GM23248 (cell line): ENCODE measurements at regions not wholly inside any gene's neighbourhood (a gene's known extent, or its start where the extent isn't known, plus 50 kb on each side); places are given as distances from the start of the nearest gene placed in this dataset.

ENCODE experiments used
- DNase-seq: peaks from one replicate; pipeline ENCODE4 v3.0.0-alpha.2; 2015
- H2AFZ ChIP-seq: fragments of 200-600 bp; sonication (generic); 2 replicates; pipeline ENCODE4 v1.6.1; 2016; ENCODE audit warnings: antibody characterized with exemption
- H3F3A ChIP-seq: fragments of 200-600 bp; sonication (generic); 2 replicates; pipeline ENCODE4 v1.6.1; 2016; ENCODE audit warnings: mild to moderate bottlenecking, antibody characterized with exemption, mixed run types; ENCODE audit not compliant: insufficient read depth
- H3K27ac ChIP-seq: fragments of 200-600 bp; sonication (generic); 2 replicates; pipeline ENCODE4 v1.5.1; 2016; ENCODE audit warnings: mild to moderate bottlenecking
- H3K27me3 ChIP-seq: fragments of 200-600 bp; sonication (generic); replicated peaks from 2 replicates; pipeline ENCODE4 v1.6.1; 2016; ENCODE audit warnings: mild to moderate bottlenecking; ENCODE audit not compliant: insufficient read depth
- H3K36me3 ChIP-seq: fragments of 200-600 bp; sonication (generic); 2 replicates; pipeline ENCODE4 v1.6.1; 2016; ENCODE audit warnings: low read depth, mild to moderate bottlenecking
- H3K4me1 ChIP-seq: fragments of 200-600 bp; sonication (generic); 2 replicates; pipeline ENCODE4 v1.6.1; 2016; ENCODE audit warnings: mild to moderate bottlenecking; ENCODE audit not compliant: insufficient read depth
- H3K4me2 ChIP-seq: fragments of 200-600 bp; sonication (generic); one replicate; pipeline ENCODE4 v1.6.1; 2016; ENCODE audit warnings: mild to moderate bottlenecking; ENCODE audit not compliant: unreplicated experiment
- H3K4me3 ChIP-seq: fragments of 200-600 bp; sonication (generic); 2 replicates; pipeline ENCODE4 v1.5.1; 2016; ENCODE audit warnings: mild to moderate bottlenecking
- H3K79me2 ChIP-seq: fragments of 200-600 bp; sonication (generic); 2 replicates; pipeline ENCODE4 v1.6.1; 2016; ENCODE audit warnings: mild to moderate bottlenecking; ENCODE audit not compliant: insufficient read depth
- H3K9ac ChIP-seq: fragments of 200-600 bp; sonication (generic); 2 replicates; pipeline ENCODE4 v1.6.1; 2016; ENCODE audit warnings: mild to moderate bottlenecking
- H3K9me2 ChIP-seq: fragments of 200-600 bp; sonication (generic); 2 replicates; pipeline ENCODE4 v1.6.1; 2016; ENCODE audit warnings: mixed run types, mild to moderate bottlenecking, moderate library complexity; ENCODE audit not compliant: insufficient read depth
- H3K9me3 ChIP-seq: fragments of 200-600 bp; sonication (generic); one replicate; pipeline ENCODE4 v1.6.1; 2017; ENCODE audit warnings: low read depth
- H4K20me1 ChIP-seq: fragments of 200-600 bp; sonication (generic); 2 replicates; pipeline ENCODE4 v1.6.0; 2016; ENCODE audit not compliant: insufficient read depth
- EZH2 ChIP-seq: fragments of 200-600 bp; sonication (generic); IDR thresholded peaks from 2 replicates; pipeline ENCODE4 v1.6.1; 2018; ENCODE audit warnings: antibody characterized with exemption, mild to moderate bottlenecking; ENCODE audit not compliant: insufficient read depth, poor library complexity, severe bottlenecking
- EZH2phosphoT487 ChIP-seq: fragments of 200-600 bp; sonication (generic); IDR thresholded peaks from 2 replicates; pipeline ENCODE4 v1.6.1; 2018; ENCODE audit warnings: antibody characterized with exemption, moderate library complexity, mild to moderate bottlenecking, low read depth; ENCODE audit not compliant: insufficient read depth
- WGBS, 2 experiments: methylation state at CpG; one replicate each; pipeline ENCODE4 v1.1.6; 2015 to 2017; ENCODE audit warnings: low lambda C conversion rate in 2 of 2, low coverage in 1 of 2; ENCODE audit errors: missing lambda C conversion rate in 2 of 2; 5-methylcytosine and 5-hydroxymethylcytosine counted together
- in situ Hi-C: fragments of 300-500 bp; cut with MboI; formaldehyde crosslinking; loops from 2 replicates; pipeline ENCODE4 v1.15.0; 2020

- no peak for TF ChIP-seq EZH2
- no peak for TF ChIP-seq EZH2phosphoT487
- no peak overlapping the region for H3K9ac ChIP-seq
- no peak for DNase-seq
- H3K27me3 ChIP-seq, result no peaks in the 10 kb centered on the region
- no peaks in the 10 kb centered on the region for H3K79me2 ChIP-seq
- no peaks in the 10 kb centered on the region for H3K4me1 ChIP-seq
- no peaks in the 10 kb centered on the region for H3K9me3 ChIP-seq
- no peaks in the 10 kb centered on the region for H3K36me3 ChIP-seq
- H3K4me2 ChIP-seq, result no peak overlapping the region
- no peaks in the 10 kb centered on the region for H3F3A ChIP-seq
- in situ Hi-C loops, result no loop called here
- H3K27ac ChIP-seq, result no peak overlapping the region
- H3K9me2 ChIP-seq, result no peaks in the 10 kb centered on the region
- WGBS, 2 experiments, result 27 to 50% methylated on average over 1 of the region's 1 CpG
- no peaks in the 10 kb centered on the region for H4K20me1 ChIP-seq
- H2AFZ ChIP-seq, result no peak overlapping the region
- H3K4me3 ChIP-seq, result no peak overlapping the region
Observed at GRCh38 chr9:27847818-27848217, 274.5 kb upstream of the C9orf72 start.

GRCh38 chr9:27848315-27848714, 275.0 kb upstream of the C9orf72 start:
- in situ Hi-C loops, result no loop called here
- no peak overlapping the region for H3K4me2 ChIP-seq

GRCh38 chr9:27851858-27852257, 278.6 kb upstream of the C9orf72 start:
- H3K4me2 ChIP-seq, result no peak overlapping the region
- H4K20me1 ChIP-seq, result no peaks in the 10 kb centered on the region
- H3K4me1 ChIP-seq, result no peaks in the 10 kb centered on the region
- no peaks in the 10 kb centered on the region for H3K79me2 ChIP-seq
- no peaks in the 10 kb centered on the region for H3K27me3 ChIP-seq
- no peak overlapping the region for H3K27ac ChIP-seq
- TF ChIP-seq EZH2phosphoT487 (no peak), EZH2 (no peak)
- H3F3A ChIP-seq, result no peaks in the 10 kb centered on the region
- H3K36me3 ChIP-seq, result no peaks in the 10 kb centered on the region
- H3K9me2 ChIP-seq, result no peaks in the 10 kb centered on the region
- DNase-seq, result no peak
- no peaks in the 10 kb centered on the region for H3K9me3 ChIP-seq
- H2AFZ ChIP-seq, result no peak overlapping the region
- 11 to 16% methylated on average over 1 of the region's 1 CpG for WGBS, 2 experiments
- H3K9ac ChIP-seq, result no peak overlapping the region
- in situ Hi-C loops, result no loop called here
- no peak overlapping the region for H3K4me3 ChIP-seq

More at GRCh38 chr9:27848315-27848714, 275.0 kb upstream of the C9orf72 start:
- no peaks in the 10 kb centered on the region for H3K36me3 ChIP-seq
- no peaks in the 10 kb centered on the region for H3K9me3 ChIP-seq
- no peak overlapping the region for H3K4me3 ChIP-seq
- no peak overlapping the region for H3K9ac ChIP-seq
- DNase-seq, result no peak
- TF ChIP-seq EZH2 (no peak), EZH2phosphoT487 (no peak)
- no peak overlapping the region for H2AFZ ChIP-seq
- 45 to 61% methylated on average over 2 of the region's 2 CpGs for WGBS, 2 experiments
- no peaks in the 10 kb centered on the region for H3K4me1 ChIP-seq
- no peaks in the 10 kb centered on the region for H3K27me3 ChIP-seq
- no peaks in the 10 kb centered on the region for H3F3A ChIP-seq
- H3K9me2 ChIP-seq, result no peaks in the 10 kb centered on the region
- H4K20me1 ChIP-seq, result no peaks in the 10 kb centered on the region
- no peak overlapping the region for H3K27ac ChIP-seq
- no peaks in the 10 kb centered on the region for H3K79me2 ChIP-seq

- Histone ChIP-seq H3K79me2 (no peaks in the 10 kb centered on the region), H4K20me1 (no peaks in the 10 kb centered on the region), H3K9me3 (no peaks in the 10 kb centered on the region), H3K4me1 (no peaks in the 10 kb centered on the region), H3K4me2 (no peak overlapping the region), H3K9me2 (no peaks in the 10 kb centered on the region), H3K27me3 (no peaks in the 10 kb centered on the region), H3F3A (no peaks in the 10 kb centered on the region), H2AFZ (no peak overlapping the region), H3K36me3 (no peaks in the 10 kb centered on the region), H3K27ac (no peak overlapping the region), H3K9ac (no peak overlapping the region), H3K4me3 (no peak overlapping the region)
- 12 to 16% methylated on average over 6 of the region's 6 CpGs for WGBS, 2 experiments
- in situ Hi-C loops, result no loop called here
- TF ChIP-seq EZH2, result no peak
- TF ChIP-seq EZH2phosphoT487, result no peak
- no peak for DNase-seq
Observed at GRCh38 chr9:27853529-27853928, 280.2 kb upstream of the C9orf72 start.

GRCh38 chr9:27856054-27856453, 282.8 kb upstream of the C9orf72 start:
- TF ChIP-seq EZH2 (no peak), EZH2phosphoT487 (no peak)
- Histone ChIP-seq H3K9me2 (no peaks in the 10 kb centered on the region), H3F3A (no peaks in the 10 kb centered on the region), H3K4me3 (no peak overlapping the region), H3K27me3 (no peaks in the 10 kb centered on the region), H2AFZ (no peak overlapping the region), H3K4me2 (no peak overlapping the region), H3K9ac (no peak overlapping the region), H4K20me1 (no peaks in the 10 kb centered on the region), H3K9me3 (no peaks in the 10 kb centered on the region), H3K27ac (no peak overlapping the region), H3K79me2 (no peaks in the 10 kb centered on the region), H3K4me1 (no peaks in the 10 kb centered on the region), H3K36me3 (no peaks in the 10 kb centered on the region)
- no peak for DNase-seq
- in situ Hi-C loops, result no loop called here
- 30 to 38% methylated on average over 2 of the region's 2 CpGs for WGBS, 2 experiments
